DOHH2 (cell line): ENCODE measurements at regions not wholly inside any gene's neighbourhood (a gene's known extent, or its start where the extent isn't known, plus 50 kb on each side); places are given as distances from the start of the nearest gene placed in this dataset.

Source experiments
- H3F3A ChIP-seq: fragments of 200-600 bp; sonication (generic), shearing (Covaris generic); 2 replicates; pipeline ENCODE4 v1.6.0; 2016; ENCODE audit warnings: antibody characterized with exemption, mild to moderate bottlenecking; ENCODE audit not compliant: control insufficient read depth, insufficient read depth
- H3K27ac ChIP-seq: fragments of 200-600 bp; sonication (generic); 2 replicates; pipeline ENCODE4 v1.5.1; 2014; ENCODE audit warnings: low read depth, mild to moderate bottlenecking, low read length, moderate library complexity
- H3K27me3 ChIP-seq: fragments of 200-600 bp; sonication (generic); 2 replicates; pipeline ENCODE4 v1.6.1; 2014; ENCODE audit warnings: mild to moderate bottlenecking, low read length, mixed read lengths; ENCODE audit not compliant: control insufficient read depth
- H3K36me3 ChIP-seq: fragments of 200-600 bp; sonication (generic); 2 replicates; pipeline ENCODE4 v1.6.1; 2014; ENCODE audit warnings: mild to moderate bottlenecking, low read length, moderate library complexity, mixed read lengths; ENCODE audit not compliant: control insufficient read depth
- H3K4me1 ChIP-seq: fragments of 200-600 bp; sonication (generic); 2 replicates; pipeline ENCODE4 v1.6.1; 2014; ENCODE audit warnings: mild to moderate bottlenecking, low read length, mixed read lengths; ENCODE audit not compliant: control insufficient read depth
- H3K4me2 ChIP-seq: fragments of 200-600 bp; sonication (generic); 2 replicates; pipeline ENCODE4 v1.6.0; 2014; ENCODE audit warnings: mild to moderate bottlenecking, low read length, moderate library complexity
- H3K4me3 ChIP-seq: fragments of 200-600 bp; sonication (generic); 2 replicates; pipeline ENCODE4 v1.5.1; 2014; ENCODE audit warnings: mild to moderate bottlenecking, low read length, mixed read lengths
- H3K79me2 ChIP-seq: fragments of 200-600 bp; sonication (generic); 2 replicates; pipeline ENCODE4 v1.6.1; 2014; ENCODE audit warnings: mild to moderate bottlenecking, low read length, mixed read lengths; ENCODE audit not compliant: control insufficient read depth
- H3K9me2 ChIP-seq: fragments of 200-600 bp; sonication (generic); replicated peaks from 2 replicates; pipeline ENCODE4 v1.6.1; 2014; ENCODE audit warnings: mild to moderate bottlenecking, low read length, mixed read lengths; ENCODE audit not compliant: control insufficient read depth
- H3K9me3 ChIP-seq: fragments of 200-600 bp; sonication (generic); 2 replicates; pipeline ENCODE4 v1.6.1; 2014; ENCODE audit warnings: antibody characterized with exemption, low read length, mixed read lengths; ENCODE audit not compliant: control insufficient read depth, insufficient read depth
- H4K20me1 ChIP-seq: fragments of 200-600 bp; sonication (generic); 2 replicates; pipeline ENCODE4 v1.6.0; 2014; ENCODE audit warnings: low read depth, mild to moderate bottlenecking, antibody characterized with exemption, low read length, moderate library complexity; ENCODE audit not compliant: control insufficient read depth, insufficient read depth
- EZH2phosphoT487 ChIP-seq: fragments of 200-600 bp; sonication (generic); IDR thresholded peaks from 2 replicates; pipeline ENCODE4 v1.6.1; 2017; ENCODE audit warnings: borderline replicate concordance, mild to moderate bottlenecking, antibody characterized with exemption, low read length, moderate library complexity, mixed read lengths
- TF ChIP-seq, protein P1 (sequence below): fragments of 200-600 bp; sonication (generic); IDR thresholded peaks from one replicate; pipeline ENCODE4 v1.5.1; 2014; ENCODE audit warnings: antibody characterized with exemption, mild to moderate bottlenecking, low read depth, low read length; ENCODE audit not compliant: poor library complexity, severe bottlenecking

DNA sequence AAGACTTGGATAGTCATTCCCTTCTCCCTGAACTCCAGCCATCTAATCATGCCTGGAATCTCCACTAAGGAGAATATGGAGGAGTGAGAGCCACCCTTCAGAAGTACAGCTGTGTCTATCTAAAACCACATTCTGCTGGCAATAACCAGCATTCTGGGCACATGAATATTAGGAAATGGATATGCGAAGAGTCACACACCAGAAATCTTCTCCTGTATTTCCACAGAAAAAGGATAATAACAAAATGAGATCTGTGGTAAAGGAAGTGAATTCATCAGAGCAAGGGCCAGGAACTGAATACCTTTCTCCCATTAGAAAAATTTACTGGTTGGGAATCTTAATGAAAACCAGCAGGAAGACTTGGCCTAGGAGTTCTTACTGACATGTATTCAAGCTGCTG is 218.8 kb downstream of the SCG2 start:
- H3K4me1 ChIP-seq = no peaks in the 10 kb centered on the region
- no peaks in the 10 kb centered on the region for H3K9me2 ChIP-seq
- H4K20me1 ChIP-seq = no peaks in the 10 kb centered on the region
- no peak overlapping the region for H3K27ac ChIP-seq
- H3K4me3 ChIP-seq = no peak overlapping the region
- no peaks in the 10 kb centered on the region for H3K27me3 ChIP-seq
- H3F3A ChIP-seq = no peaks in the 10 kb centered on the region
- H3K9me3 ChIP-seq = no peaks in the 10 kb centered on the region
- TF ChIP-seq, protein P1, sequence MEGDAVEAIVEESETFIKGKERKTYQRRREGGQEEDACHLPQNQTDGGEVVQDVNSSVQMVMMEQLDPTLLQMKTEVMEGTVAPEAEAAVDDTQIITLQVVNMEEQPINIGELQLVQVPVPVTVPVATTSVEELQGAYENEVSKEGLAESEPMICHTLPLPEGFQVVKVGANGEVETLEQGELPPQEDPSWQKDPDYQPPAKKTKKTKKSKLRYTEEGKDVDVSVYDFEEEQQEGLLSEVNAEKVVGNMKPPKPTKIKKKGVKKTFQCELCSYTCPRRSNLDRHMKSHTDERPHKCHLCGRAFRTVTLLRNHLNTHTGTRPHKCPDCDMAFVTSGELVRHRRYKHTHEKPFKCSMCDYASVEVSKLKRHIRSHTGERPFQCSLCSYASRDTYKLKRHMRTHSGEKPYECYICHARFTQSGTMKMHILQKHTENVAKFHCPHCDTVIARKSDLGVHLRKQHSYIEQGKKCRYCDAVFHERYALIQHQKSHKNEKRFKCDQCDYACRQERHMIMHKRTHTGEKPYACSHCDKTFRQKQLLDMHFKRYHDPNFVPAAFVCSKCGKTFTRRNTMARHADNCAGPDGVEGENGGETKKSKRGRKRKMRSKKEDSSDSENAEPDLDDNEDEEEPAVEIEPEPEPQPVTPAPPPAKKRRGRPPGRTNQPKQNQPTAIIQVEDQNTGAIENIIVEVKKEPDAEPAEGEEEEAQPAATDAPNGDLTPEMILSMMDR = no peak
- TF ChIP-seq EZH2phosphoT487 = no peak
- no peak overlapping the region for H3K4me2 ChIP-seq
- H3K79me2 ChIP-seq = no peaks in the 10 kb centered on the region
- H3K36me3 ChIP-seq = no peaks in the 10 kb centered on the region

- Histone ChIP-seq H3K4me1 (no peaks in the 10 kb centered on the region), H3K9me2 (no peaks in the 10 kb centered on the region), H3K27me3 (no peaks in the 10 kb centered on the region), H3K36me3 (no peaks in the 10 kb centered on the region), H4K20me1 (no peaks in the 10 kb centered on the region), H3K79me2 (no peaks in the 10 kb centered on the region), H3K27ac (no peak overlapping the region), H3K9me3 (no peaks in the 10 kb centered on the region), H3K4me3 (no peak overlapping the region), H3K4me2 (no peak overlapping the region), H3F3A (no peaks in the 10 kb centered on the region)
- TF ChIP-seq, protein P1 = no peak
- no peak for TF ChIP-seq EZH2phosphoT487
Observed at GRCh38 chr2:223386189-223386588, 216.0 kb downstream of the SCG2 start.

DNA sequence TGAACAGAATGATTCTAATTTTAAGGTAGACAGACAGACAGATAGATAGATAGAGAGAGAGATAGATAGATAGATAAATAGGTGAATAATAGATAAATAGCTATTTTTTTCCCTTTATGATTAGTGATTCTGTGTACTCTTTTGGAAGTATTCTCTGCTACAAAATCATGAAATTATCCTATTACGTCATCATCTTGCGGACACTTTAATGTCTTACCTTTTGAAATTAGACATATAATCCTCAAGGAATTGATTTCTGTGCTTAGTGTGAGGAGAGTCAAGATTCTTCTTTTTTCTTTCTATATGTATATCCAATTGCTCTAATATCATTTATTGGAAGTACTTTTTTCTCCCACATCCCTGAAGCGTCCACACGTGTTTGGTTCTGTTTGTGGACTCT is 215.2 kb downstream of the SCG2 start:
- Histone ChIP-seq H3K27ac (no peak overlapping the region), H3F3A (no peaks in the 10 kb centered on the region), H3K36me3 (no peaks in the 10 kb centered on the region), H3K9me2 (no peaks in the 10 kb centered on the region), H4K20me1 (no peaks in the 10 kb centered on the region), H3K79me2 (no peaks in the 10 kb centered on the region), H3K27me3 (no peaks in the 10 kb centered on the region), H3K4me1 (no peaks in the 10 kb centered on the region), H3K4me2 (no peak overlapping the region), H3K4me3 (no peak overlapping the region), H3K9me3 (no peaks in the 10 kb centered on the region)
- TF ChIP-seq, protein P1 = no peak
- no peak for TF ChIP-seq EZH2phosphoT487

DNA sequence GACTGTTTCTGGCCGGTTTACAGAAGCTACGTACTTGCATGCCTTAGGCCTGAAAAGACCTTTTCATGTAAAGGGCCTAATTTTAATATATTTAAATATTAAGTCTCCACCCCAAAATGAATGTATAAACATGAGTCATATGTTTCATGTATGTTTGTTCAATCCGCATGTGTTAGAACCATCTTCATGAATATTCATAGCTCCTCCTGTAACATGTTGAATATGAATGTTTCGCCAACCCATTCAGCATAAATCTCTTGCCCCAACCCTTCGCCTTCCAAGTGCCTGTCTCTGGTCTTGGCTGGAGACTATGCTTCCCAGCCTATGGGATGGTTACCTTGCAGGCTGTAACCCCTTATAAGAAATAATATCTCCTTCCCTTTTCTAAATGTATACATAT is 212.5 kb downstream of the SCG2 start:
- H3F3A ChIP-seq = no peaks in the 10 kb centered on the region
- H3K9me3 ChIP-seq = no peaks in the 10 kb centered on the region
- H3K4me3 ChIP-seq = no peak overlapping the region
- H3K9me2 ChIP-seq = no peaks in the 10 kb centered on the region
- no peak for TF ChIP-seq EZH2phosphoT487
- TF ChIP-seq, protein P1 = no peak
- no peak overlapping the region for H3K4me2 ChIP-seq
- no peaks in the 10 kb centered on the region for H4K20me1 ChIP-seq
- no peaks in the 10 kb centered on the region for H3K27me3 ChIP-seq
- no peaks in the 10 kb centered on the region for H3K79me2 ChIP-seq
- H3K36me3 ChIP-seq = no peaks in the 10 kb centered on the region
- H3K4me1 ChIP-seq = no peaks in the 10 kb centered on the region
- H3K27ac ChIP-seq = no peak overlapping the region
